ENCODE measurements at regions not wholly inside any gene's neighbourhood (a gene's known extent, or its start where the extent isn't known, plus 50 kb on each side); places are given as distances from the start of the nearest gene placed in this dataset.

DNA sequence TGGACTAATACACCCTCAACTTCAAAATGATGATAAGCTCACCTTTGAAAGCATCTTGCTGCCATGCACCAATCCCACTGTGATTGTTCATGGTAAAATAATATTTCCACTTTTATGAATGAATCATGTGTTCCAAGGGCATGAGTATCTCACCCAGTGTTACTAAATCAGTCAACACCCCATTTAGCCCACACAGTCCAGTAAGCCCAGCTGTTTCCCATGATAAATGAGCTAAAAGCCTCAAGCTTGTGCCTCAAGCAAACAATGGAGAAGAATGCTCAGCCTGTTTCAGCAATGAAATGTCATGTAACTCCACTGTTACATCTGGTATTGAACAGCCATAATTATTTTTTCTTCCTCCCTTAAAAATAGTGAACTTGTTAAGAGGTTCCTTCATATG, 442.5 kb downstream of the XPNPEP1 start:
- TF ChIP-seq CTCF (IDR thresholded peaks at IDR 0.05 in 8 of 11, conservative IDR thresholded peaks at IDR 0.05 in 3 of 11) = no peak
- TF ChIP-seq POLR2A (IDR thresholded peaks at IDR 0.05) = no peak
- TF ChIP-seq POLR2AphosphoS5 (IDR thresholded peaks at IDR 0.05) = no peak

All from spleen (tissue), 7 donors.